Progenitor cell of endocrine pancreas (in vitro differentiated cells): ENCODE measurements at regions not wholly inside any gene's neighbourhood (a gene's known extent, or its start where the extent isn't known, plus 50 kb on each side); places are given as distances from the start of the nearest gene placed in this dataset.

ENCODE experiments used
- DNase-seq: peaks from one replicate; pipeline ENCODE4 v3.0.0; 2021; ENCODE audit warnings: low spot score; ENCODE audit not compliant: unreplicated experiment
- H3K27ac Mint-ChIP-seq: 2 replicates; pipeline ENCODE4 v1.8.0; 2021; ENCODE audit warnings: mild to moderate bottlenecking, moderate library complexity, mixed read lengths
- H3K27me3 Mint-ChIP-seq: 2 replicates; pipeline ENCODE4 v1.8.0; 2021; ENCODE audit warnings: mixed read lengths
- H3K36me3 Mint-ChIP-seq: 2 replicates; pipeline ENCODE4 v1.8.0; 2022; ENCODE audit warnings: mixed read lengths; ENCODE audit not compliant: insufficient read depth
- H3K4me1 Mint-ChIP-seq: 2 replicates; pipeline ENCODE4 v1.8.0; 2021; ENCODE audit warnings: low read depth, mixed read lengths
- H3K4me3 Mint-ChIP-seq: 2 replicates; pipeline ENCODE4 v1.8.0; 2021; ENCODE audit warnings: low read depth, mild to moderate bottlenecking, moderate library complexity, mixed read lengths
- H3K9me3 Mint-ChIP-seq: 2 replicates; pipeline ENCODE4 v1.8.0; 2021; ENCODE audit warnings: low read depth, mixed read lengths
- CTCF ChIP-seq: fragments of 200-600 bp; sonication (generic); IDR thresholded peaks from one replicate; pipeline ENCODE4 v1.5.0; 2021; ENCODE audit warnings: antibody characterized with exemption, mild to moderate bottlenecking; ENCODE audit not compliant: unreplicated experiment

DNA sequence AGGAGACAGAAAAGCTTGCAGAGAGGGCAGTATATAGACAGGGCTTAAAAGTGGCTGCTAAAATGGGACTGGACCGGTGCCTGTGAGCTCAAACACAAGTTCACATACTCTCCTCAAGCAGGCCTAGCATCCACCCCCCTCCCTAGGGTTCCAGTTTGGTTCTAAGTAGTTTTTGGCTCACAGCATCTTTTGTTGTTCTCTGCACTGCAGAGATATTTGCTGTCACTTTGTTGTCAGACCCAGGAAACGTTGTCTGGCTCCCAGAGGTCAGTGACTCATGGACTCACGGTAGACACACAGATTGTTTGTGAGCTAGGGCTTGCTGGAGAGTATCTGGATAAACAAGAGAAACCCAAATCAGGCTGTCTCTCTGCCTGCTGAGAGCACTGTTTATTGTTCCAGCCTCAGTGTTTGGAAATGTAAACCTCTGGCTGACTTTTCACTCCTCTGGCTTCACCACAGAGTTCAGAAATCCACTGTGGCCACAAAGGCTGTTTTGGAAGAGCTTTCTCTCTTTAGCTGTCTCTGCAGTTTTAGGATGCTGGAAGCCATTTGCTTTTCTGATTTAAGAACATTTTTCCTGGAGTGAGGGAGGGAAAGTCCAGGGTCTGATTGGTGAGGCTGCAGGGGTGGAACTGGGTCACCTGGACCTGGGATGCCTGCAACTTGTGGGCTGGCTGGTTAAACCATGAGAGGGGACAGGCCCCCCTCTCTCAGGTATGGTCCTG, 303.7 kb upstream of the PLET1 start:
- TF ChIP-seq CTCF, result no peak
- Mint-ChIP-seq H3K4me1 (no peaks in the 10 kb centered on the region), H3K36me3 (no peaks in the 10 kb centered on the region), H3K4me3 (no peak overlapping the region), H3K27ac (no peak overlapping the region), H3K27me3 (peaks cover 3% of the 10 kb centered on the region), H3K9me3 (no peaks in the 10 kb centered on the region)
- DNase-seq, result no peak

DNA sequence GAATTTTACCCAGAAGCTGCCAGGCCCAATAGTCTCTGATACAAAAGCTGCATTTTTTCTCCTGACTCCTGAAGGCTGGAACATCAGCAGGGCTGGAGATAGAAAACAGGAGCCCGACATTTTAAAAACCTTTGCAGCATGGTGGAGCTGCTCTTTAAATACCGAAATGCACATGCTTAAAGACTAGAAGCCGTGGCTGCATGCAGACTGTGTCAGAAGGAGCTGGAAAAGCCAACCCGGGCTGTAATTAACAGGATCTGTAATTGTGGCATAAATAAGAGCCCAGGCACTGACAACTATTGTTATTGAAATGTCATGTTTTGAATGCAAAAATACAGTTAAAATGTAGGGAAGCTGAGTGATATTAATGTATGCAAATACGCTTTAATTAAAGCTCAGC, 304.9 kb upstream of the PLET1 start:
- H3K27ac Mint-ChIP-seq, result no peak overlapping the region
- H3K4me3 Mint-ChIP-seq, result no peak overlapping the region
- peaks cover 7% of the 10 kb centered on the region for H3K27me3 Mint-ChIP-seq
- no peaks in the 10 kb centered on the region for H3K36me3 Mint-ChIP-seq
- H3K4me1 Mint-ChIP-seq, result no peaks in the 10 kb centered on the region
- no peaks in the 10 kb centered on the region for H3K9me3 Mint-ChIP-seq
- TF ChIP-seq CTCF, result no peak
- DNase-seq, result no peak

GRCh38 chr11:112566124-112566523, 305.5 kb upstream of the PLET1 start:
- no peaks in the 10 kb centered on the region for H3K9me3 Mint-ChIP-seq
- H3K4me1 Mint-ChIP-seq, result no peaks in the 10 kb centered on the region
- no peak overlapping the region for H3K4me3 Mint-ChIP-seq
- peaks cover 7% of the 10 kb centered on the region for H3K27me3 Mint-ChIP-seq
- no peaks in the 10 kb centered on the region for H3K36me3 Mint-ChIP-seq
- TF ChIP-seq CTCF, result no peak
- no peak for DNase-seq
- no peak overlapping the region for H3K27ac Mint-ChIP-seq

DNA sequence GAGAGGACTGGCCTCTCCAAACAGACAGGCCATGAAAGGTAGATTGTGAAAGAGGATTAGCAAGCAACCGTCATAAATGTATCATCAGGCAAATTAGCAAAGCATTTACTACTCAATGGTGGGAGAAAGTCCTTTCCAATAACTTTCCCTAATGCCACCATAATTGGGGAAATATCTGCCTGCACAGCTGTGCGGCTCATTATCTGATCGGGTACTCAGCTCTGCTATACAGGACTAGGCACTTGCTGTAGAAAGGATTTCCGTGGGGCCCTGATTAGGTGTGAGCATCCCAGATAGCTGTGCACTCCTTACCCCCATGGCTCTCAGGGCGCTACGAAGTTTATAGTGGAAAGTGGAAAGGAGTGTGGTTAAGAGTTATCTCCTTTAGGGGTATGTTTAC, 309.7 kb upstream of the PLET1 start:
- no peaks in the 10 kb centered on the region for H3K9me3 Mint-ChIP-seq
- no peak for DNase-seq
- peaks cover 10% of the 10 kb centered on the region for H3K27me3 Mint-ChIP-seq
- no peaks in the 10 kb centered on the region for H3K4me1 Mint-ChIP-seq
- no peak for TF ChIP-seq CTCF
- no peaks in the 10 kb centered on the region for H3K36me3 Mint-ChIP-seq
- H3K4me3 Mint-ChIP-seq, result no peak overlapping the region
- no peak overlapping the region for H3K27ac Mint-ChIP-seq

GRCh38 chr11:112579282-112579681, 318.6 kb upstream of the PLET1 start:
- no peak for TF ChIP-seq CTCF
- Mint-ChIP-seq H3K27ac (no peak overlapping the region), H3K36me3 (no peaks in the 10 kb centered on the region), H3K4me3 (no peak overlapping the region), H3K4me1 (peaks cover 7% of the 10 kb centered on the region), H3K9me3 (no peaks in the 10 kb centered on the region), H3K27me3 (no peaks in the 10 kb centered on the region)
- DNase-seq, result no peak
